ENCODE measurements at regions not wholly inside any gene's neighbourhood (a gene's known extent, or its start where the extent isn't known, plus 50 kb on each side); places are given as distances from the start of the nearest gene placed in this dataset.

- TF ChIP-seq POLR2AphosphoS5 (IDR thresholded peaks at IDR 0.05; ENCODE audit: borderline replicate concordance, low read depth, low read length) (no peak), EZH2 (IDR thresholded peaks at IDR 0.05) (no peak)
Measured at GRCh38 chr22:48926643-48927042, 901.0 kb downstream of the BRD1 start.
